GM03348 (cell line): ENCODE measurements at regions not wholly inside any gene's neighbourhood (a gene's known extent, or its start where the extent isn't known, plus 50 kb on each side); places are given as distances from the start of the nearest gene placed in this dataset.

Source experiments
- DNase-seq: peaks from one replicate; pipeline ENCODE4 v3.0.0; 2012; ENCODE audit warnings: low spot score

GRCh38 chr2:150782613-150783012 is 295.1 kb upstream of the RND3 start:
- DNase-seq, result no peak

DNA sequence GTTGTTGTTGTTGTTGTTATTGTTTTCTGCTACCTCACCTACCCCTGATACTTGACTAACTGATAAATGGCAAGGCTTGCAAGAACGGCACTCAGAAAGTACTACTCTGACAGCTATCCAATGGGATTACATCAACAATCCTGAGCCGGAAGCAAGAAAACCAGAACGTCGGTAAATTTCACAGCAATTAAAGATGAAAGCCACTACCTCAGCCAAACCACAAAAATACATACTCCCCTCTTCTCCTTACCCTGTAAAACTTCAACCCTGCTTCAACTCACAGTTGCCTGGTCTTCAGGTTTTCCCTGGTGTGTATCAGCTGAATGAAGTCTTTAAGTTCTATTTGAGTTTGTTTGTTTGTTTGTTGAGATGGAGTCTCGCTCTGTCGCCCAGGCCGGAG is 293.7 kb upstream of the RND3 start:
- no peak for DNase-seq

DNA sequence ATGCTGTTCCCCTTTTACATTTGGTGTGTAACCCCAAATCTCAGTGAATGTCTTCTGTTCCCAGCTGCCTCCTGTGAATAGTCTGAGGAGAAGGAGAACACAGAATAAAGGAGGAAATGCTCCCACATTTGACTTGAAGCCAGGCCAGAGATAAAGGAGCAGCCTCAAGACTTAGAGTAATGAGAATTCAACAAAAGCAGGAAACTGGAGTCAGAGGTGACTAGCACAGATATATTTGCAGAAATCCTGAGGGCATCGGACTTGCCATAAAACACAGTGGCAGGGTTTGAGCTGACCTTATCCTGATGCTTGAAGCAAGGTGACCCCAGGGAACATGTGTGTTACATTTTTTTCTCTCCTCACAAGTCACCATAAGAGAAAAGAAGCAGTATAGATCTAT is 291.4 kb upstream of the RND3 start:
- DNase-seq, result no peak

DNA sequence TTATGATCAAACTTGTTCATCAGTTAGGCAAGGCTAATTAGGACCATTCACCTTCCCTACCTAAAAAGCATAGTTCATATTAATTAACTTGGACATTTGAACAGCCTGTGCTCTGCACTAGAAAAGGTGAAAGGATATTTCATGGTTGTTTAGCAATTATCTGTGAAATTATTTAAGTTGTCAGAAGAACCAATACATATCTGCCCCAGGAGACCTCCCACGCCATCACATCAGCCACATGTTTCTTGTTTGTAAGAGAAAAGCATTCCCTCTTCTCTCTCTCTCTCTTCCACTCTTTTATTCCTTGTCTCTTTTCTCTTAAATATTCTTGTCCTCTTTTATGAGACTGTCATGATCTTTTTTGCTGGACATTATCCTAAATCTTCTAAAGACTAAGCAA is 282.0 kb upstream of the RND3 start:
- DNase-seq, result no peak

DNA sequence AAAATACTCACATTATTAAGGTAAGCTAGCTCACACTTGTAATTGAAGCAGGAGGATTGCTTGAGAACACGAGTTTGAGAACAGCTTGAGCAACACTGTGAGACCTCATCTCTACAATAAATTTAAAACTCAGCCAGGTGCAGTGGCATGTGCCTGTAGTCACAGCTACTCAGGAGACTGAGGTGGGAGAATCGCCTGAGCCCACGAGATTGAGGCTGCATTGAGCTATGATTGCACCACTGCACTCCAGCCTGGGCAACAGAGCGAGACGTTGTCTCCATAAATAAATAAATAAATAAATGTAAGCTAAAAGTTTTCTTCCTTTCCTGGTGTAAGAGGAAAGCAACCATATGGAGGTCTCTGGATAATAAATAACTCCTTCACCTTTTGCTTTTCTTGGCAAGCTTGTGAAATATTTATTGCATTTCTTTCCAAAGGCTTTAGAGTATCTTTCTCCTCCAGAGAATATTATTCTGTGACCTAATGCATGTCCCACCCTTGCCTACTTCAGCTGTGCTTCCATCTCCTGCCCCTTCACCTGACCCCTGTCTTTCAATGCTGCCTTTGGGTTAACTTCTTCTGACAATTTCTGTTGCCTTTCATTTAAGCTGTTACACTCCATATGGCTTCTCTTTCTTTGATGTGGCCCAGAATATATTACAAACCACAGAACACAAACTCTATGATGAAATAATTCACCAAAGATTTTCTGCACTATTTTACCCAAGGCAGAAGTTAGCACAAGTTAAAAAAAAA is 280.7 kb upstream of the RND3 start:
- no peak for DNase-seq

- no peak for DNase-seq
These were observed 275.1 kb upstream of the RND3 start for GRCh38 chr2:150762571-150762970.

DNA sequence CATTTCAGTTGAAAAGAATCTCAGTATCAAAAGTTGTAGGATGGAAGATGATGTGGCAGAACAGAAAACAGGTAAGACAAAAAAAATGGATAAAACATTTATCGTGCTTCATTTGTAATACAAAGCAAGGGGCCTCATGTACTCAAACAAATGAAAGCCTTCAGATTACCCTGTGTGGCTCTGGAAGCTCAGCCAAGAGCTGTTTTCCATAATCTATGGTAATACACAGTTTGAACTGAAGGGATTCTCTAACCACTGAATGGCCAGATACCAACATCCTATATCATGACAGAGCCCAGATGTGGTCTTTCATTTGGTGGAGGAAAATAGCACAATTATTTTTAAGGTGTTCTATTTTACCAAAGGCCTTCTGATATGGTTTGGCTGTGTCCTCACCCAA is 272.1 kb upstream of the RND3 start:
- no peak for DNase-seq

GRCh38 chr2:150759106-150759505 is 271.6 kb upstream of the RND3 start:
- DNase-seq, result no peak

DNA sequence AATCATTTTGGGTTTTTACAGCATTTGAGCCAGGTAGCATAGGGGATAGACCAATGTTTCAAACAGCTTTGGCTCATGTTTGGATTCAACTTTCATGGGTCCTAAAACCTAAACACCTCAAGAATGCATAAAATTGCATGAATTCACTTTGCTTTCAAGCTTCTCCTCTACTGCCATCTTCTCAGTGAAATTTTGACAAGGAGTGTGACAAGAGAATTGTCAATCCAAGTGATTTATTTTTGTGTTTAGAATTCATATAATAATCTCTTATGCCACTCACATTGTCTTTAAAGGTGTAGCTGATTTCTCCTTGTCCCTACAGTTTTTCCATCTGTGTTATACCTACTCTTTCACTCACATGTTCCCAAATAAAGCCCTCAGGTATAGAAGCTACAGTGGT is 264.8 kb upstream of the RND3 start:
- DNase-seq, result no peak

GRCh38 chr2:150750720-150751119 is 263.3 kb upstream of the RND3 start:
- DNase-seq, result no peak

DNA sequence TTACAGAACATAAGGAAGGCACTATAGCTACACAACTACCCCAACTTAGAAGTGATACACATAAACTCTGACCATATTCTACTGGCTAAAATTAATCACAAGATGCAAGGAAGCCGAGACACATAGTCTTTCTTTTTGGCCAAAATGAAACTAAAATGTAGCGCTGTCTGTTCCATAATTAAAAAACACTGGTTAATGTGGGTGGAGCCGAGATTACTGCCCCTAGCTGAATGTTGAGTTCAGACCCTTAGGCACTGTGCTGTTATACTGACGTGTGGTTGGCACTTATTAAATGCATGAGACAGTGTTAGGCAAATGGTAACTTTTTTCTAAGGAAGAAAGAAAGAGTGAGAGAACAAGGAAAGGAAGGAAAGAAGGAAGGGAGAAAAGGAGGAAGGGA is 254.6 kb upstream of the RND3 start:
- DNase-seq, result no peak

DNA sequence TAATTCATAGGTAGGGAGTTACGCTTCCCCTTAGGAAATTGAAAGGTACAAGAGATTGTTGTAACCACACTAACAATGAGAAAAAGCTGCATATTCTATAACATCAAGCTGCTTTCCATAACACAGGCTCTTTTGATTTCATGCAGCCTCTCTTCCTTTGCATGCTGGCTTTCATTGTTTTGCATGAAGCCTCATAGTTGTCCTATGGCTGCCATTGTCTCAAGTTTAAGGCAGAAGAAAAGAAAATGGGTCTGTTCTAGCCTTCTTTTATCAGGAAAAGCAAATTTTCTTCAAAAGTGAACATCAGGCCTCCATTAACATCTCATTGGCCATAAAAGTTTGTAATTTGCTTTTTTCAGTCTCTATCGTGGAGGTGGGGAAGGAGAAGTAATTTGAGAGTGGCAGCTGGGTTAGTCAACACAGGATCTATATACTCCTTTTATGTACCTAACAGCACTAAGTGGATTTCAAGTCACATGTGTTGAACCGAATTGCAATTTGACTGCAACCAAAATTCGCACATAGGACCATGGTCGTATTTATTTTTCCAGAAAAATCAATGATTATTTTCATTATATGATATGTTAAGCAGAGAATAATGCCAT is 248.5 kb upstream of the RND3 start:
- DNase-seq, result no peak

GRCh38 chr2:150733051-150733618 is 245.7 kb upstream of the RND3 start:
- no peak for DNase-seq

- no peak for DNase-seq
These were observed 245.0 kb upstream of the RND3 start for GRCh38 chr2:150732491-150732890.

GRCh38 chr2:150732064-150732463 is 244.6 kb upstream of the RND3 start:
- DNase-seq, result peak; percentile 41

DNA sequence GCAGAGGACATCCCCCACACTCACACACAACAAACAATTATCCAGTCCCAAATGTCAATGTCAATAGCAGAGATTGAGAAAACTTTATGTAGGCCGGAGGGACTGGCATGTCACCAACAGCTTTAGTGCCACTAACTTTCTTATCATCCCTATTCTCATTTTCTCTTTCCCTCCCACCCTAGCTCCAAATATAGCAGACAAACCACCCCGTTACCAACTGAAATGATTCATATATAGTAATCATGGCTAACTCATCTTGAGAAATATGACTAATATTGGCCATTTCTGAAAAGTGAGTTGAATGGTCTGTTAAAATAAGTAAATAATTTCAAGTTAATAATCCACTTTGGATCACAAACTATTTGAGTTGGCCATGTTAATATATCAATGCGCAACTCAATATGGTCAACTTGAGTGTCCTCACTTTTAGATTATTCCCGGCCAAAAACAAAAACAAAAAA is 242.1 kb upstream of the RND3 start:
- DNase-seq, result peak; percentile 7

DNA sequence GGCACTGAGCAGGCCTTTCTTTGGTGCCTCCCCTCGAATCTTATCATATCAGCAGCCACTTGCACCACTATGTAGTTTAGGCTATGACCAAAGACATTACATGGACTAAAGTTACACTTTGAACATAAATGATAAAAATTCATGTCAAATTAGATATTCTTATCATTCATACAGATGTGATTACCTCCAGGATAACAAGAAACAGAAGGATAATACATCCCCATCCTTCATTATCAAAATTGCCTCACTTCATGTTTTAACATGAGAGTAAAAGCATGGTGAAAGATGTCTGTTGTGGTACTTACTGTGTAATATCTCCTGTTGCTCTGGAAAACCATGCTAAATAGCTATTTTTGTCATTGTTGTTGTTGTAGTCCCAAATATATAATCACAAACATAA is 230.8 kb upstream of the RND3 start:
- no peak for DNase-seq

DNA sequence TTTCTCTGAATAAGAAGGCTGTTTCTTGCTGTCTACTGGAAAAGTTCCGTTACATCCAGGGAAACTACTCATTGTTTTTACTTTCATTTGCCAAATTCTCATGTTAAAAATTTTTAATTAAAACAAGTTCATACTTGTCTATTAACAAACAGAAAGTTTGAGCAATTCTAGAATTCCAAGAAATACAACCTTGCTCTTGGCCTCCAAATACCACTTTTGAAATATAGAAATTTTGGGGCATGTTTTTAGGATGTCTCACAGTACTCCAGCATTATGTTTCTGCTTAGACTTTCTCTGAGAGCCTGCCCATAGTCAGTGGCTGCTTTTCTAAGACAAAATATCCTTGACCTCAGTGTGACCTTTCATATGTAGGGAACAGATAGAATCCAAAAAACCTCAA is 228.7 kb upstream of the RND3 start:
- peak; percentile 29 for DNase-seq

DNA sequence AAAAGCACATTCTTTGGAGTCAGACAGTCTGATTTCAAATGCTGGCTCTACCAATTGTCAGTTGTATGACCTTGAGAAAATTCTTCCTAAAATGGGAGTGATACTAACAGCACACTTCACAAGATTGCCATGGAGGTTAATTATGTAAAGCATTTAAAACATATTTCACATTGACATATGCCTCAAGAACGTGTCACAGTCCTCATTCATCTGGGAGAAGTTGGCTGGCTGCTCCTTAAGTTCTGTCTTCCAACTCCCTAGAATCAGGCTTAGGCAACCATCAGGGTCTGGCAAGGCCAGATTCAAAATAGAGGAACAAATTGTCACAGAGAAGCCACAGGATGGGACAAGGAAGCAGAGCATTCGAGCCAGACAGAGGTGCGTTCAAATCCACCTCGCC is 228.0 kb upstream of the RND3 start:
- DNase-seq, result no peak

- no peak for DNase-seq
These were observed 223.4 kb upstream of the RND3 start for GRCh38 chr2:150710916-150711315.

DNA sequence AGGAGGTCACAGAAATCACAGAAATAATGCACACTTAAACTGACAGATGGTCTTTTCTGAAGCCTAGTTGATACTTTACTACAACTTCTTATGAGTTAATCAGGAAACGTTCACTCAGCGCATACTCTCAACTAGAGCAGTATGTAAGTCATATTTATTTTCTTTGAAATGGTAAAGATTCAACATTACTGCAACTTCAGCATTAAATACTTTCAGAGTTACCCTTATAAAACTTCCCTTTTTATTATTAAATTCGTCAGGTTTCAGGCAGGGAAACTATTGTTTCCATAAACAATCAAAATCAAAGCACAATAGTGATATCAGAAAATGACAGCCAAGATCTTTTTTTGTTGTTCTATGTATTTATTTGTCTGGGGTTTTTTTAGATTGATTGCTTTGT is 222.6 kb upstream of the RND3 start:
- no peak for DNase-seq

DNA sequence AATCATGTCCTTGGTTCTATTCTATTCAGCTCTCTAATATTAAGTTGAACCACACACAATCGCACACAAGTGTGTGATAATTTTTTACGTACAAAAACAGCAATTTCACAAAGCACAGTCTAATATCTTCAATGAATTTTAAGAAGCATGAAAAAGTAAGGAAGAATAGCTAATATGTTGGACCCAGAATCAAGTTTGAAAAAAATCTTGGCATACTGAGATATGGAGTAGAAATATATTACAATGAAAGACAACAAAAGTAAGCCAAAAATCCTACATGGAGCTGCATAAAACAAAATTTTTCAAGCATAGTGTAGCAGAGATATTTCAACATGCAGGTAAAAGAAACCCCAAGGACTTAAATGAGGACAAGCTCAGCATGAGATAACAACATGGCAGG is 219.1 kb upstream of the RND3 start:
- no peak for DNase-seq

GRCh38 chr2:150705767-150706166 is 218.3 kb upstream of the RND3 start:
- no peak for DNase-seq

- no peak for DNase-seq
These were observed 217.9 kb upstream of the RND3 start for GRCh38 chr2:150705357-150705756.
